ENCODE measurements at regions not wholly inside any gene's neighbourhood (a gene's known extent, or its start where the extent isn't known, plus 50 kb on each side); places are given as distances from the start of the nearest gene placed in this dataset.

GRCh38 chr3:102660653-102661052 is 225.8 kb downstream of the ZPLD1 start:
- TF ChIP-seq, protein P1, sequence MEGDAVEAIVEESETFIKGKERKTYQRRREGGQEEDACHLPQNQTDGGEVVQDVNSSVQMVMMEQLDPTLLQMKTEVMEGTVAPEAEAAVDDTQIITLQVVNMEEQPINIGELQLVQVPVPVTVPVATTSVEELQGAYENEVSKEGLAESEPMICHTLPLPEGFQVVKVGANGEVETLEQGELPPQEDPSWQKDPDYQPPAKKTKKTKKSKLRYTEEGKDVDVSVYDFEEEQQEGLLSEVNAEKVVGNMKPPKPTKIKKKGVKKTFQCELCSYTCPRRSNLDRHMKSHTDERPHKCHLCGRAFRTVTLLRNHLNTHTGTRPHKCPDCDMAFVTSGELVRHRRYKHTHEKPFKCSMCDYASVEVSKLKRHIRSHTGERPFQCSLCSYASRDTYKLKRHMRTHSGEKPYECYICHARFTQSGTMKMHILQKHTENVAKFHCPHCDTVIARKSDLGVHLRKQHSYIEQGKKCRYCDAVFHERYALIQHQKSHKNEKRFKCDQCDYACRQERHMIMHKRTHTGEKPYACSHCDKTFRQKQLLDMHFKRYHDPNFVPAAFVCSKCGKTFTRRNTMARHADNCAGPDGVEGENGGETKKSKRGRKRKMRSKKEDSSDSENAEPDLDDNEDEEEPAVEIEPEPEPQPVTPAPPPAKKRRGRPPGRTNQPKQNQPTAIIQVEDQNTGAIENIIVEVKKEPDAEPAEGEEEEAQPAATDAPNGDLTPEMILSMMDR (IDR thresholded peaks at IDR 0.05; ENCODE audit: insufficient read depth, low read length), result no peak
- no peak overlapping the region for H3K4me3 ChIP-seq (ENCODE audit: low read depth, low read length)
- DNase-seq (ENCODE audit: low read depth), result no peak

GRCh38 chr3:102661707-102662497 is 227.1 kb downstream of the ZPLD1 start:
- no peak for DNase-seq (ENCODE audit: low read depth)
- TF ChIP-seq, protein P1 (IDR thresholded peaks at IDR 0.05; ENCODE audit: insufficient read depth, low read length), result no peak
- H3K4me3 ChIP-seq (ENCODE audit: low read depth, low read length), result no peak overlapping the region

DNA sequence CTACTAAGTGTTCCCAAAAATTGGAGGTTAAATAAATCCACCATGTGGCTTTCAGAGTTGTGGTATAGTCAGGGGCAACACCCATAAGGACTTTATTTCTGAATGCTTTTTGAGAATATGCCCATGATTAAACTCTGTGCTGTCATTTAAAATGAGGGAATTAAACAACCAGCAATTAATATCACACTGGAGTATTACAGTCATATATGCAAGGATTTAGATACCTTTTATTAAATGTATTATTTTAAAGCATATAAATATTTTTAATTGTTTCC is 227.6 kb downstream of the ZPLD1 start:
- TF ChIP-seq, protein P1 (IDR thresholded peaks at IDR 0.05; ENCODE audit: insufficient read depth, low read length), result no peak
- DNase-seq (ENCODE audit: low read depth), result no peak
- H3K4me3 ChIP-seq (ENCODE audit: low read depth, low read length), result no peak overlapping the region

DNA sequence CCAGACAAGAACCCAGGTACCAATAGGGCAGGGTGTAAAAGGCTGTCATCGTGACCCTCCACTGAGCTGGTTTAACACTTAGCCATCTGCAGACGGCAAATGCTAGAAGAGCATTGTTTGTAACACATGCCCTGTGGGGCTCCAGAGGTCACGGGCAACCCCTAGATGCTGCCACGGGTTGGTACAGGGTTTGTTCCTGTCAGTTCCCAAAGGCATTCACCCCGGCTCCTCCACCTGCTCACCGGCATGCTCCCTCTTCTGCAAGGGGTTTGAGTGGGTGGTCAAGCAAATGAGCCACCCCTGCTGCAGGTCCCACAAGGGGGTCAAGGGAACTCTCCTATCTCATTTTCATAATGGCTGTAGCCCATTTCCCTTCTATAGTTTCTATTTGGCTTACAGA is 229.3 kb downstream of the ZPLD1 start:
- no peak for DNase-seq (ENCODE audit: low read depth)
- H3K4me3 ChIP-seq (ENCODE audit: low read depth, low read length), result no peak overlapping the region
- TF ChIP-seq, protein P1 (IDR thresholded peaks at IDR 0.05; ENCODE audit: insufficient read depth, low read length), result no peak

- TF ChIP-seq, protein P1 (IDR thresholded peaks at IDR 0.05; ENCODE audit: insufficient read depth, low read length), result no peak
- H3K4me3 ChIP-seq (ENCODE audit: low read depth, low read length), result no peak overlapping the region
- DNase-seq (ENCODE audit: low read depth), result no peak
Measured at GRCh38 chr3:102665183-102665582, 230.4 kb downstream of the ZPLD1 start.

DNA sequence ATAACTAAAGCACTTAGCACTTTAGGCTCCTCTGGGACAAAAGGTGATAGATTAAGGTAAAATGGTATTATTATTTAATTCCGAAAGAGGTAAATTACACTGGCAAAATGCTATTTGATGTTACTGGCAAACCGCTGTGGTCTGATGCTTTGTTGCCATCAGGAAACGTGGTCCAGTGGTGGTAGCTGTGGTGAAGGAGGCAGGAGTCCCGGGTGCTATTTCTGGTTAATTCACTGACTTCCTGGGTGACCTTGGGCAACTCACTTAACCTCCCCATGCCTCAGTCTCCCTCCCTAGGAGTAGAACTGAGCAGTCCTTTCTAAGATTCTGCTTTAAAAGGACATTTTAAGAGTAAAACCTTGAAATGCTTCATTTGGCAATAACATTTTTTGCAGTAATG is 233.4 kb downstream of the ZPLD1 start:
- TF ChIP-seq, protein P1 (IDR thresholded peaks at IDR 0.05; ENCODE audit: insufficient read depth, low read length), result no peak
- H3K4me3 ChIP-seq (ENCODE audit: low read depth, low read length), result no peak overlapping the region
- no peak for DNase-seq (ENCODE audit: low read depth)

- TF ChIP-seq, protein P1 (IDR thresholded peaks at IDR 0.05; ENCODE audit: insufficient read depth, low read length), result no peak
Measured at GRCh38 chr3:102670986-102671385, 236.2 kb downstream of the ZPLD1 start.

More at GRCh38 chr3:102670986-102671385, 236.2 kb downstream of the ZPLD1 start:
- DNase-seq (ENCODE audit: low read depth), result no peak
- H3K4me3 ChIP-seq (ENCODE audit: low read depth, low read length), result no peak overlapping the region

Data from fibroblast of the aortic adventitia (primary cell).